Neural progenitor cell (in vitro differentiated cells): ENCODE measurements at regions not wholly inside any gene's neighbourhood (a gene's known extent, or its start where the extent isn't known, plus 50 kb on each side); places are given as distances from the start of the nearest gene placed in this dataset.

Experiments
- DNase-seq: peaks from one replicate; pipeline ENCODE4 v3.0.0-alpha.2; 2016; ENCODE audit warnings: low spot score
- H2AFZ ChIP-seq: fragments of 200-600 bp; sonication (generic); replicated peaks from 2 replicates; pipeline ENCODE4 v1.6.1; 2016; ENCODE audit warnings: antibody characterized with exemption
- H3F3A ChIP-seq: fragments of 200-600 bp; sonication (generic); 2 replicates; pipeline ENCODE4 v1.6.1; 2016; ENCODE audit warnings: antibody characterized with exemption, low read depth
- H3K27ac ChIP-seq: fragments of 200-600 bp; sonication (generic); 2 replicates; pipeline ENCODE4 v1.5.1; 2016; ENCODE audit warnings: mild to moderate bottlenecking
- H3K27me3 ChIP-seq: fragments of 200-600 bp; sonication (generic); 2 replicates; pipeline ENCODE4 v1.6.1; 2016; ENCODE audit warnings: mild to moderate bottlenecking, moderate library complexity
- H3K36me3 ChIP-seq: fragments of 200-600 bp; sonication (generic); 2 replicates; pipeline ENCODE4 v1.5.1; 2016
- H3K4me1 ChIP-seq: fragments of 200-600 bp; sonication (generic); 2 replicates; pipeline ENCODE4 v1.6.1; 2016; ENCODE audit warnings: mixed run types
- H3K4me2 ChIP-seq: fragments of 200-600 bp; sonication (generic); 2 replicates; pipeline ENCODE4 v1.6.1; 2016
- H3K4me3 ChIP-seq: fragments of 200-600 bp; sonication (generic); 2 replicates; pipeline ENCODE4 v1.5.1; 2016
- H3K79me2 ChIP-seq: fragments of 200-600 bp; sonication (generic); 2 replicates; pipeline ENCODE4 v1.6.1; 2016; ENCODE audit warnings: low read depth
- H3K9ac ChIP-seq: fragments of 200-600 bp; sonication (generic); 2 replicates; pipeline ENCODE4 v1.6.1; 2016
- H3K9me3 ChIP-seq: fragments of 200-600 bp; sonication (generic); 2 replicates; pipeline ENCODE4 v1.5.1; 2016; ENCODE audit warnings: low read depth
- H4K20me1 ChIP-seq: fragments of 200-600 bp; sonication (generic); 2 replicates; pipeline ENCODE4 v1.6.1; 2016; ENCODE audit warnings: low read depth
- H3K27ac Mint-ChIP-seq: 3 replicates; pipeline ENCODE4 v1.8.0; 2021; ENCODE audit warnings: mixed read lengths
- H3K27me3 Mint-ChIP-seq: 2 replicates; pipeline ENCODE4 v1.8.0; 2022; ENCODE audit warnings: low read depth, mild to moderate bottlenecking, inconsistent platforms, moderate library complexity, mixed read lengths; ENCODE audit not compliant: insufficient read depth
- H3K36me3 Mint-ChIP-seq: 3 replicates; pipeline ENCODE4 v1.8.0; 2021; ENCODE audit warnings: mixed read lengths
- H3K4me1 Mint-ChIP-seq: 3 replicates; pipeline ENCODE4 v1.8.0; 2021; ENCODE audit warnings: mixed read lengths
- H3K4me3 Mint-ChIP-seq: 3 replicates; pipeline ENCODE4 v1.8.0; 2021; ENCODE audit warnings: mild to moderate bottlenecking, moderate library complexity, mixed read lengths
- H3K9me3 Mint-ChIP-seq: 3 replicates; pipeline ENCODE4 v1.8.0; 2020; ENCODE audit warnings: mixed read lengths
- EZH2 ChIP-seq: fragments of 200-600 bp; sonication (generic); IDR thresholded peaks from 2 replicates; pipeline ENCODE4 v1.6.1; 2017; ENCODE audit warnings: antibody characterized with exemption, mild to moderate bottlenecking, moderate library complexity
- EZH2phosphoT487 ChIP-seq: fragments of 200-600 bp; sonication (generic); IDR thresholded peaks from 2 replicates; pipeline ENCODE4 v1.6.1; 2017; ENCODE audit warnings: antibody characterized with exemption
- TF ChIP-seq, protein P1 (sequence below): fragments of 200-600 bp; sonication (generic); IDR thresholded peaks from 2 replicates; pipeline ENCODE4 v1.5.1; 2017; ENCODE audit warnings: antibody characterized with exemption, mild to moderate bottlenecking

- no peaks in the 10 kb centered on the region for H3K79me2 ChIP-seq
- Mint-ChIP-seq H3K27ac (no peak overlapping the region), H3K4me1 (no peaks in the 10 kb centered on the region), H3K9me3 (peaks cover 26% of the 10 kb centered on the region), H3K27me3 (peaks cover 5% of the 10 kb centered on the region), H3K36me3 (peaks cover 2% of the 10 kb centered on the region), H3K4me3 (no peak overlapping the region)
- no peak overlapping the region for H3K4me2 ChIP-seq
- H3K4me3 ChIP-seq, result no peak overlapping the region
- H3F3A ChIP-seq, result no peaks in the 10 kb centered on the region
- H3K9ac ChIP-seq, result no peak overlapping the region
- H2AFZ ChIP-seq, result no peak overlapping the region
- TF ChIP-seq EZH2 (no peak), EZH2phosphoT487 (no peak)
- TF ChIP-seq, protein P1, sequence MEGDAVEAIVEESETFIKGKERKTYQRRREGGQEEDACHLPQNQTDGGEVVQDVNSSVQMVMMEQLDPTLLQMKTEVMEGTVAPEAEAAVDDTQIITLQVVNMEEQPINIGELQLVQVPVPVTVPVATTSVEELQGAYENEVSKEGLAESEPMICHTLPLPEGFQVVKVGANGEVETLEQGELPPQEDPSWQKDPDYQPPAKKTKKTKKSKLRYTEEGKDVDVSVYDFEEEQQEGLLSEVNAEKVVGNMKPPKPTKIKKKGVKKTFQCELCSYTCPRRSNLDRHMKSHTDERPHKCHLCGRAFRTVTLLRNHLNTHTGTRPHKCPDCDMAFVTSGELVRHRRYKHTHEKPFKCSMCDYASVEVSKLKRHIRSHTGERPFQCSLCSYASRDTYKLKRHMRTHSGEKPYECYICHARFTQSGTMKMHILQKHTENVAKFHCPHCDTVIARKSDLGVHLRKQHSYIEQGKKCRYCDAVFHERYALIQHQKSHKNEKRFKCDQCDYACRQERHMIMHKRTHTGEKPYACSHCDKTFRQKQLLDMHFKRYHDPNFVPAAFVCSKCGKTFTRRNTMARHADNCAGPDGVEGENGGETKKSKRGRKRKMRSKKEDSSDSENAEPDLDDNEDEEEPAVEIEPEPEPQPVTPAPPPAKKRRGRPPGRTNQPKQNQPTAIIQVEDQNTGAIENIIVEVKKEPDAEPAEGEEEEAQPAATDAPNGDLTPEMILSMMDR, result no peak
- no peak overlapping the region for H3K27ac ChIP-seq
- H3K36me3 ChIP-seq, result no peaks in the 10 kb centered on the region
- H3K4me1 ChIP-seq, result no peaks in the 10 kb centered on the region
- no peaks in the 10 kb centered on the region for H4K20me1 ChIP-seq
- no peaks in the 10 kb centered on the region for H3K27me3 ChIP-seq
- DNase-seq, result no peak
- peaks cover 12% of the 10 kb centered on the region for H3K9me3 ChIP-seq
These were observed 489.1 kb downstream of the FOXG1 start for GRCh38 chr14:29255692-29256091.

DNA sequence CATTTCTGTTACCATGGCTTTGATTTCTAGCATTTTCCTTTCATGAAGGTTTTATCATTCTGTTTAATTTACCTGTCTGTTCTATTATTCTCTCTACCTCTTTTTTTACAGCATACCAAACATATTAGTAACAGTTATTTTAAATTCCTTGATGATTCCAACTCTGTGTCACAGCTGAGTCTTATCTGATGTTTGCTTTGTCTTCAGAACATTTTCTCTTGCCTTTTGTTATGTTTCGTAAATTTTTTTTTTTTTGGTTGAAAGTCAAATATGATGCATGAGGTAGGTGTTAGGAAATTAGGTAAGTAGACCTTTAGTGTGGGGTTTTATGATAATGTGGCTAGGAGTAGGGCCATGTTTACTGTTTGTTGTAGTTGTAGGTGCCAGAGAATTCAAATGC lies 496.4 kb downstream of the FOXG1 start:
- no peak for TF ChIP-seq EZH2
- TF ChIP-seq EZH2phosphoT487, result no peak
- TF ChIP-seq, protein P1, result no peak
- H3K27ac Mint-ChIP-seq, result no peak overlapping the region
- no peak overlapping the region for H3K4me3 ChIP-seq
- H3K36me3 Mint-ChIP-seq, result no peaks in the 10 kb centered on the region
- no peaks in the 10 kb centered on the region for H3K27me3 ChIP-seq
- H3K4me3 Mint-ChIP-seq, result no peak overlapping the region
- no peaks in the 10 kb centered on the region for H3K36me3 ChIP-seq
- H3K79me2 ChIP-seq, result no peaks in the 10 kb centered on the region
- H3F3A ChIP-seq, result no peaks in the 10 kb centered on the region
- no peak overlapping the region for H3K9ac ChIP-seq
- no peaks in the 10 kb centered on the region for H3K9me3 ChIP-seq
- H3K9me3 Mint-ChIP-seq, result peaks cover 2% of the 10 kb centered on the region
- no peaks in the 10 kb centered on the region for H4K20me1 ChIP-seq
- H3K4me1 ChIP-seq, result no peaks in the 10 kb centered on the region
- no peak overlapping the region for H3K4me2 ChIP-seq
- no peak overlapping the region for H3K27ac ChIP-seq
- no peak overlapping the region for H2AFZ ChIP-seq
- no peaks in the 10 kb centered on the region for H3K4me1 Mint-ChIP-seq
- no peak for DNase-seq
- peaks cover 4% of the 10 kb centered on the region for H3K27me3 Mint-ChIP-seq

DNA sequence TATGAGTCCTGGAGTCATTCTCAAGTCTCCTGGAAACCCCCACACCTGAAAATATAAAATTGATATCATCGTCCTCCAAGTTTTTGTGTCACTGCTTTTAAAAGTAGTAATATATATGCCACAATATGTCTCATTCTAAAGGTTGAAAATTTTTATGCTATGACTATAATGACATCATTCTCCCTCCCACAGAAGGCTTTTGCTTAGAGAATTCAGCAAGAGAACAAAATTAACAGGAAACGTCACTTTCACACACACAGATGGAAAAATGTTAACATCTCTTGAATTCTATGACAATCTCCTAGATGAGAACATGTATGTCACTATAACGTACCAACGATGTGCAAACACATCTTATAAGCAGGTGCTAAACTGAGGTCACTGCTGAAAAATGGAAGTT lies 498.3 kb downstream of the FOXG1 start:
- Histone ChIP-seq H4K20me1 (no peaks in the 10 kb centered on the region), H3K36me3 (no peaks in the 10 kb centered on the region), H3K4me3 (no peak overlapping the region), H3K79me2 (no peaks in the 10 kb centered on the region), H3F3A (no peaks in the 10 kb centered on the region), H3K4me1 (no peaks in the 10 kb centered on the region), H3K27ac (no peak overlapping the region), H3K9me3 (no peaks in the 10 kb centered on the region), H2AFZ (no peak overlapping the region), H3K27me3 (no peaks in the 10 kb centered on the region), H3K4me2 (no peak overlapping the region), H3K9ac (no peak overlapping the region)
- peaks cover 2% of the 10 kb centered on the region for H3K27me3 Mint-ChIP-seq
- H3K4me3 Mint-ChIP-seq, result no peak overlapping the region
- no peaks in the 10 kb centered on the region for H3K9me3 Mint-ChIP-seq
- H3K4me1 Mint-ChIP-seq, result no peaks in the 10 kb centered on the region
- no peaks in the 10 kb centered on the region for H3K36me3 Mint-ChIP-seq
- DNase-seq, result no peak
- TF ChIP-seq EZH2, result no peak
- no peak for TF ChIP-seq EZH2phosphoT487
- TF ChIP-seq, protein P1, result no peak
- H3K27ac Mint-ChIP-seq, result no peak overlapping the region
